HCT116 (cell line): ENCODE measurements at regions not wholly inside any gene's neighbourhood (a gene's known extent, or its start where the extent isn't known, plus 50 kb on each side); places are given as distances from the start of the nearest gene placed in this dataset.

Experiments used
- ATAC-seq: fragments of 200-7000 bp; cut with Tn5 transposase; 2 replicates; pipeline ENCODE4 v1.9.1; 2020; ENCODE audit warnings: mild to moderate bottlenecking, moderate library complexity
- BruUV-seq: library from RNA; stranded (reverse); fragments of 400-500 nt; replicated peaks from 2 replicates; lab custom pipeline; 2021; lab: Mats Ljungman, UMichigan
- CTCF ChIA-PET: fragments of 300-600 bp; sonication (Branson Sonifier 250); formaldehyde crosslinking; loops from one replicate; lab custom pipeline; 2021; ENCODE audit warnings: antibody characterized with exemption; lab: Charles Lee
- POLR2A ChIA-PET: fragments of 300-600, 350-600 bp; sonication (Branson Sonifier 250); formaldehyde crosslinking; loops from one replicate; lab custom pipeline; 2021; ENCODE audit warnings: antibody characterized with exemption; lab: Charles Lee
- RAD21 ChIA-PET, 2 experiments: fragments of 300-600 bp; sonication (Branson Sonifier 250); formaldehyde crosslinking; loops; one replicate each; lab custom pipeline; 2023; ENCODE audit warnings: low total read pairs in 2 of 2; ENCODE audit not compliant: uncharacterized antibody in 2 of 2, unreplicated experiment in 2 of 2, low non-redundant PET in 1 of 2; lab: Charles Lee
- DNase-seq: peaks from one replicate; pipeline ENCODE4 v3.0.0-alpha.2; 2010; ENCODE audit warnings: low read depth, low spot score
- H2AFZ ChIP-seq: fragments of 200-600 bp; shearing (Covaris generic), sonication (generic); 2 replicates; pipeline ENCODE4 v1.6.1; 2017; ENCODE audit warnings: low read depth, mixed run types, mixed read lengths, antibody characterized with exemption, low read length; ENCODE audit not compliant: poor library complexity, severe bottlenecking
- H3K27ac ChIP-seq: 2 replicates; pipeline ENCODE4 v1.5.1; 2012; ENCODE audit warnings: low read depth, low read length
- H3K27me3 ChIP-seq: fragments of 200-600 bp; sonication (generic); 2 replicates; pipeline ENCODE4 v1.6.1; 2016; ENCODE audit warnings: mixed run types, low read length, mixed read lengths; ENCODE audit not compliant: insufficient read depth
- H3K36me3 ChIP-seq, 2 experiments: fragments of 200-500 bp in 1 of 2; fragments of 200-600 bp in 1 of 2; sonication (Bioruptor generic) in 1 of 2; sonication (generic) in 1 of 2; 2 replicates each; pipeline versions ENCODE4 v1.5.1 to v1.6.1; 2014 to 2016; ENCODE audit warnings: low read length in 2 of 2, inconsistent platforms in 1 of 2, mixed read lengths in 1 of 2, mixed run types in 1 of 2; ENCODE audit not compliant: insufficient read depth in 2 of 2, control insufficient read depth in 1 of 2
- H3K4me1 ChIP-seq, 2 experiments: fragments of 200-600 bp in 1 of 2; sonication (generic) in 1 of 2; 2 replicates each; pipeline versions ENCODE4 v1.5.1 to v1.6.1; 2012 to 2017; ENCODE audit warnings: low read length in 2 of 2, inconsistent platforms in 1 of 2, mild to moderate bottlenecking in 1 of 2, mixed read lengths in 1 of 2, mixed run types in 1 of 2, moderate library complexity in 1 of 2; ENCODE audit not compliant: insufficient read depth in 2 of 2, control insufficient read depth in 1 of 2
- H3K4me2 ChIP-seq: fragments of 200-600 bp; sonication (generic); 2 replicates; pipeline ENCODE4 v1.6.1; 2017; ENCODE audit warnings: mixed run types, low read length, mixed read lengths
- H3K4me3 ChIP-seq, 2 experiments: fragments of 200-600 bp in 1 of 2; sonication (generic) in 1 of 2; replicated peaks in 1 of 2; 2 replicates each; pipeline ENCODE4 v1.5.1; 2011 to 2016; ENCODE audit warnings: low read length in 2 of 2, control low read depth in 1 of 2, low read depth in 1 of 2, mild to moderate bottlenecking in 1 of 2, mixed read lengths in 1 of 2, mixed run types in 1 of 2
- H3K79me2 ChIP-seq: fragments of 200-600 bp; sonication (generic); 2 replicates; pipeline ENCODE4 v1.6.1; 2017; ENCODE audit warnings: mild to moderate bottlenecking, mixed run types, low read length, moderate library complexity, mixed read lengths; ENCODE audit not compliant: insufficient read depth
- H3K9ac ChIP-seq: fragments of 200-600 bp; sonication (generic); 2 replicates; pipeline ENCODE4 v1.6.1; 2016; ENCODE audit warnings: low read length, mixed read lengths
- H3K9me2 ChIP-seq: fragments of 200-600 bp; sonication (generic), shearing (Covaris generic); 2 replicates; pipeline ENCODE4 v1.6.1; 2017; ENCODE audit warnings: mixed run types, mild to moderate bottlenecking, moderate library complexity; ENCODE audit not compliant: insufficient read depth
- H3K9me3 ChIP-seq, 2 experiments: fragments of 200-500 bp in 1 of 2; fragments of 200-600 bp in 1 of 2; sonication (Bioruptor generic) in 1 of 2; sonication (generic) in 1 of 2; 2 replicates each; pipeline ENCODE4 v1.6.1; 2014 to 2017; ENCODE audit warnings: low read length in 2 of 2, mixed read lengths in 2 of 2, inconsistent platforms in 1 of 2, low read depth in 1 of 2, mild to moderate bottlenecking in 1 of 2, mixed run types in 1 of 2, moderate library complexity in 1 of 2; ENCODE audit not compliant: control insufficient read depth in 1 of 2, insufficient read depth in 1 of 2
- H4K20me1 ChIP-seq: fragments of 200-600 bp; sonication (generic), shearing (Covaris generic); 2 replicates; pipeline ENCODE4 v1.6.1; 2017; ENCODE audit warnings: mixed run types, mild to moderate bottlenecking, moderate library complexity; ENCODE audit not compliant: insufficient read depth
- CBX3 ChIP-seq: IDR thresholded peaks from 2 replicates; pipeline ENCODE4 v1.6.1; 2012; ENCODE audit warnings: low read depth
- CEBPB ChIP-seq: IDR thresholded peaks from 2 replicates; pipeline ENCODE4 v1.6.1; 2012; ENCODE audit warnings: low read depth
- EGR1 ChIP-seq: IDR thresholded peaks from 2 replicates; pipeline ENCODE4 v1.6.1; 2012; ENCODE audit warnings: low read depth
- ELF1 ChIP-seq: IDR thresholded peaks from 2 replicates; pipeline ENCODE4 v1.6.1; 2012; ENCODE audit warnings: low read depth, borderline replicate concordance
- EZH2 ChIP-seq: fragments of 200-600 bp; sonication (generic); IDR thresholded peaks from 2 replicates; pipeline ENCODE4 v1.6.1; 2017; ENCODE audit warnings: antibody characterized with exemption, mixed run types
- EZH2phosphoT487 ChIP-seq: fragments of 200-600 bp; IDR thresholded peaks from 2 replicates; pipeline ENCODE4 v1.6.1; 2018; ENCODE audit warnings: antibody characterized with exemption, borderline replicate concordance
- JUND ChIP-seq: IDR thresholded peaks from 2 replicates; pipeline ENCODE4 v1.6.1; 2012
- POLR2A ChIP-seq: IDR thresholded peaks from 2 replicates; pipeline ENCODE4 v1.7.0; 2011; ENCODE audit warnings: borderline replicate concordance; ENCODE audit not compliant: insufficient read depth, insufficient read length; ENCODE audit errors: extremely low read depth
- RAD21 ChIP-seq: IDR thresholded peaks from 2 replicates; pipeline ENCODE4 v1.6.1; 2012; ENCODE audit warnings: low read depth, mild to moderate bottlenecking
- SRF ChIP-seq: IDR thresholded peaks from 2 replicates; pipeline ENCODE4 v1.6.1; 2012; ENCODE audit warnings: low read depth
- TCF7L2 ChIP-seq: IDR thresholded peaks from 2 replicates; pipeline ENCODE4 v1.7.0; 2011; ENCODE audit warnings: borderline replicate concordance, inconsistent platforms; ENCODE audit not compliant: insufficient read depth, insufficient read length; ENCODE audit errors: extremely low read depth
- YY1 ChIP-seq: IDR thresholded peaks from 2 replicates; pipeline ENCODE4 v1.6.1; 2011; ENCODE audit warnings: low read length, low read depth, moderate library complexity, mild to moderate bottlenecking; ENCODE audit not compliant: insufficient replicate concordance; ENCODE audit errors: extremely low read depth
- ZBTB33 ChIP-seq: IDR thresholded peaks from 2 replicates; pipeline ENCODE4 v1.6.1; 2011; ENCODE audit warnings: mild to moderate bottlenecking, low read length, moderate library complexity; ENCODE audit not compliant: insufficient replicate concordance; ENCODE audit errors: extremely low read depth
- ZFX ChIP-seq: fragments of 450-650 bp; IDR thresholded peaks from 2 replicates; pipeline ENCODE4 v1.6.1; 2017
- intact Hi-C: fragments of 100-400 bp; cut with micrococcal nuclease; formaldehyde crosslinking; loops from 2 replicates; pipeline ENCODE4 v1.10.0; 2022

DNA sequence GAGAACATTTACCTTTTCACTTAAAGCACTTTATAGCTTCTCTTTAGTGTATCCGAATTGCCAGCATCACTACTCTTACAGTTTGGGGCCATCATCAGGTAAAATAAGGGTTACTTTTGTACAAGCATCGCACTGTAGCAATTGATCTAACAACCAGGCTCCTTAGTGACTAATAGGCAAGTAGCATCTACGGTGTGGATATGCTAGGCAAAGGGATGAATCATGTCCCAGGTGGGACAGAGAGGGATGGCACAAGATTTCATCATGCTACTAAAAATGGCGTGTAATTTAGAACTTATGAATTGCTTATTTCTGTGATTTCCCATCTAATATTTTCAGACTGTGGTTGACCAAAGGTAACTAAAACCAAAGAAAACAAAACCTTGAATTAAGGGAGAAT lies 582.3 kb downstream of the KCNH5 start:
- H3K79me2 ChIP-seq: no peaks in the 10 kb centered on the region
- H3K4me3 ChIP-seq: no peak overlapping the region
- intact Hi-C loops: no loop called here
- no TSS peak for BruUV-seq
- no peaks in the 10 kb centered on the region for H3K9me2 ChIP-seq
- ATAC-seq: no peak
- POLR2A ChIA-PET: no interaction called here
- no peaks in the 10 kb centered on the region for H3K4me1 ChIP-seq
- H3K9me3 ChIP-seq: peaks cover 3 to 20% of the 10 kb centered on the region in 2 experiments; a peak in 3 of 4 replicates
- TF ChIP-seq EZH2phosphoT487: no peak
- TF ChIP-seq POLR2A: no peak
- no peak for TF ChIP-seq ELF1
- no peak for TF ChIP-seq ZBTB33
- no peak for TF ChIP-seq EZH2
- TF ChIP-seq JUND: no peak
- no peak for TF ChIP-seq YY1
- TF ChIP-seq ZFX: no peak
- no peak for TF ChIP-seq RAD21
- TF ChIP-seq CBX3: no peak
- TF ChIP-seq TCF7L2: no peak
- no peak for TF ChIP-seq EGR1
- TF ChIP-seq SRF: no peak
- TF ChIP-seq CEBPB: no peak
- no peak for DNase-seq
- H3K9ac ChIP-seq: no peak overlapping the region
- H3K36me3 ChIP-seq: no peaks in the 10 kb centered on the region
- H3K27ac ChIP-seq: no peak overlapping the region
- CTCF ChIA-PET: no interaction called here
- RAD21 ChIA-PET: no interaction called here
- no peaks in the 10 kb centered on the region for H3K27me3 ChIP-seq
- H2AFZ ChIP-seq: no peak overlapping the region
- H3K4me2 ChIP-seq: no peak overlapping the region
- H4K20me1 ChIP-seq: no peaks in the 10 kb centered on the region
